ENCODE measurements at regions not wholly inside any gene's neighbourhood (a gene's known extent, or its start where the extent isn't known, plus 50 kb on each side); places are given as distances from the start of the nearest gene placed in this dataset.
A peak's percentile ranks its signal among the peaks of the same experiment; 100 is the strongest.

DNA sequence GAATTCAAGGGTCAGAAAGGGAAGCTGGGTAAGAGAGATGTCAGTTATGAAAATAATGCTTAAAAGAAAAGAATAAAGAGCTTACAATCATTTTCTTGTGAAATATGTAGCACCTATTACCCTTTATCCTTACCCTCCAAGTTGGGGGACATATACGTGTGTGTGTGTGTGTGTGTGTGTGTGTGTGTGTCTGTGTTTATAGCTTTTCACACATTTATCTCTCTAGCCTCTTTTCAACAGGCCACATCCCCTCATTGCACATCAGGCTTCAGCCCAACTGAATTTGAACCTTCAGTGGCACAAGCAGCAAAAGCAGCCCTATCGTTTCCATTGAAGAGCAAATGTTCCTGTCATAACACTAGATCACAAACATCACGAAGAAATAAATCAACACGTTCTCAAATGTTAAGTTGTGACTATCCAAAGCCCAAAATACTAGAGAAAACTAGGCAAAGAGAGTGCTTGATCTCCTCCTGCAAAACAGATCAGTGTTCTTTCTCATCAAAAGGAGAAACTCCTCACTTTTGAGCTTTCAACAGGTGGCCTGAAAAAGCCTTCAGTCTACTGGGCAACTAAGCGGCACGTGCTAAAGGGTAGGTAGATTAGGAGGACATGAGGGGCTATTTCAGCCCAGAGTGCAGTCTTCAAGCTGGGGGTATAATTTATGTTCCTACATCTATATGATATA is 416.4 kb downstream of the EFNA5 start:
- H3K36me3 ChIP-seq (replicated peaks in 1 of 2; ENCODE audit: control insufficient read depth in 1 of 2, insufficient read depth in 2 of 2, low read length in 1 of 2) = no peaks in the 10 kb centered on the region
- H3K27me3 ChIP-seq (ENCODE audit: insufficient read depth) = no peaks in the 10 kb centered on the region
- H3F3A ChIP-seq (replicated peaks; ENCODE audit: insufficient read depth) = no peaks in the 10 kb centered on the region
- no peaks in the 10 kb centered on the region for H3K9me3 ChIP-seq
- TF ChIP-seq JUND (IDR thresholded peaks at IDR 0.05) (no peak), EZH2phosphoT487 (IDR thresholded peaks at IDR 0.05; ENCODE audit: borderline replicate concordance, low read depth) (no peak), GATA2 (CRISPR knock-in tag; IDR thresholded peaks at IDR 0.05) (no peak), RFX5 (IDR thresholded peaks at IDR 0.05; ENCODE audit: low read length) (no peak), POLR2AphosphoS5 (IDR thresholded peaks at IDR 0.05; ENCODE audit: low read depth, low read length) (no peak), MXI1 (IDR thresholded peaks at IDR 0.05; ENCODE audit: low read depth, low read length) (peak; percentile 56; the same call in 1 of the 2 replicates)
- TF ChIP-seq, protein P1, sequence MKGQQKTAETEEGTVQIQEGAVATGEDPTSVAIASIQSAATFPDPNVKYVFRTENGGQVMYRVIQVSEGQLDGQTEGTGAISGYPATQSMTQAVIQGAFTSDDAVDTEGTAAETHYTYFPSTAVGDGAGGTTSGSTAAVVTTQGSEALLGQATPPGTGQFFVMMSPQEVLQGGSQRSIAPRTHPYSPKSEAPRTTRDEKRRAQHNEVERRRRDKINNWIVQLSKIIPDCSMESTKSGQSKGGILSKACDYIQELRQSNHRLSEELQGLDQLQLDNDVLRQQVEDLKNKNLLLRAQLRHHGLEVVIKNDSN (IDR thresholded peaks at IDR 0.05; ENCODE audit: borderline replicate concordance, low read depth) = no peak
- no peak overlapping the region for H3K9ac ChIP-seq
- CTCF ChIA-PET = interaction anchor here (0.9 to 1.2 kb wide), 2 partner anchors 18 to 97 kb away, joined by 3 to 4 read pairs; no protein-coding TSS in a partner anchor
- peaks cover 0 to 8% of the 10 kb centered on the region in 2 experiments; a peak in 1 of 4 replicates for H3K4me1 ChIP-seq (ENCODE audit: control insufficient read depth in 1 of 2, insufficient read depth in 2 of 2, low read depth in 1 of 2, low read length in 1 of 2)
- no peak overlapping the region for H3K4me2 ChIP-seq
- H4K20me1 ChIP-seq (ENCODE audit: insufficient read depth) = no peaks in the 10 kb centered on the region
- POLR2A ChIA-PET = no interaction called here
- no peak overlapping the region for H3K4me3 ChIP-seq (ENCODE audit: low read depth in 2 of 2, low read length in 1 of 2)
- H2AFZ ChIP-seq (ENCODE audit: low read depth) = no peak overlapping the region
- no peak for DNase-seq
- WGBS (ENCODE audit: low lambda C conversion rate) = 65% methylated on average over 4 of the region's 6 CpGs
- H3K79me2 ChIP-seq (ENCODE audit: insufficient read depth) = no peaks in the 10 kb centered on the region
- peak overlapping the region in 1 of 2 experiments; percentile 20; a peak in 1 of 4 replicates for H3K27ac ChIP-seq (ENCODE audit: low read depth in 2 of 2, low read length in 1 of 2)
- H3K9me2 ChIP-seq = no peaks in the 10 kb centered on the region

DNA sequence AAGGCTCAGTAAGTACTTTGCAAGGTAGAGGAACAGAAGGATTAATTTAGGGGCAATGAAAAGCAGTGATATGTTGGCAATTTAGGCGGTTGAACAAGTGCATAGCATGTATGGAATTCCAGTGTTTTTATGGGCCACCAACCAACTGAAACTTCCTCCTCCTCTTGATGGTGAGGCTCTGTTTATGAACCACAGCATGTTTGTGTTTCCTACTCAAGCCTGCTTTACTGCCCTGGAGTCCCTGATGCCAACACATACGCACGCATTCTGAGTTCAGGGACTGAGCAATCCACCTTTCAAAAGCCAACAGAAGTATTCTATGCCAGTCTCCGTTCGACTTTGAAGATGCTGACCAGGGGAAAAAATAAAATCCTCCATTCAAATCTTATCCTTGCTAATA is 417.5 kb downstream of the EFNA5 start:
- no peak overlapping the region for H3K27ac ChIP-seq (ENCODE audit: low read depth in 2 of 2, low read length in 1 of 2)
- no peak overlapping the region for H2AFZ ChIP-seq (ENCODE audit: low read depth)
- DNase-seq = no peak
- no peaks in the 10 kb centered on the region for H4K20me1 ChIP-seq (ENCODE audit: insufficient read depth)
- no peaks in the 10 kb centered on the region for H3F3A ChIP-seq (replicated peaks; ENCODE audit: insufficient read depth)
- H3K36me3 ChIP-seq (replicated peaks in 1 of 2; ENCODE audit: control insufficient read depth in 1 of 2, insufficient read depth in 2 of 2, low read length in 1 of 2) = no peaks in the 10 kb centered on the region
- no peaks in the 10 kb centered on the region for H3K9me2 ChIP-seq
- H3K9me3 ChIP-seq = no peaks in the 10 kb centered on the region
- peaks cover 0 to 8% of the 10 kb centered on the region in 2 experiments; a peak in 1 of 4 replicates for H3K4me1 ChIP-seq (ENCODE audit: control insufficient read depth in 1 of 2, insufficient read depth in 2 of 2, low read depth in 1 of 2, low read length in 1 of 2)
- 92% methylated on average over 5 of the region's 5 CpGs for WGBS (ENCODE audit: low lambda C conversion rate)
- CTCF ChIA-PET = no interaction called here
- H3K4me3 ChIP-seq (ENCODE audit: low read depth in 2 of 2, low read length in 1 of 2) = no peak overlapping the region
- H3K27me3 ChIP-seq (ENCODE audit: insufficient read depth) = no peaks in the 10 kb centered on the region
- POLR2A ChIA-PET = interaction anchor here (0.7 kb wide), 1 partner anchor 133 kb away, joined by 4 read pairs; no protein-coding TSS in a partner anchor
- H3K4me2 ChIP-seq = no peak overlapping the region
- no peak overlapping the region for H3K9ac ChIP-seq
- H3K79me2 ChIP-seq (ENCODE audit: insufficient read depth) = no peaks in the 10 kb centered on the region
- no peak for TF ChIP-seq NFIC (IDR thresholded peaks at IDR 0.05; ENCODE audit: borderline replicate concordance)
- TF ChIP-seq EZH2phosphoT487 (IDR thresholded peaks at IDR 0.05; ENCODE audit: borderline replicate concordance, low read depth) = no peak
- TF ChIP-seq, protein P2, sequence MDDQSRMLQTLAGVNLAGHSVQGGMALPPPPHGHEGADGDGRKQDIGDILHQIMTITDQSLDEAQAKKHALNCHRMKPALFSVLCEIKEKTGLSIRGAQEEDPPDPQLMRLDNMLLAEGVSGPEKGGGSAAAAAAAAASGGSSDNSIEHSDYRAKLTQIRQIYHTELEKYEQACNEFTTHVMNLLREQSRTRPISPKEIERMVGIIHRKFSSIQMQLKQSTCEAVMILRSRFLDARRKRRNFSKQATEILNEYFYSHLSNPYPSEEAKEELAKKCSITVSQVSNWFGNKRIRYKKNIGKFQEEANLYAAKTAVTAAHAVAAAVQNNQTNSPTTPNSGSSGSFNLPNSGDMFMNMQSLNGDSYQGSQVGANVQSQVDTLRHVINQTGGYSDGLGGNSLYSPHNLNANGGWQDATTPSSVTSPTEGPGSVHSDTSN (IDR thresholded peaks at IDR 0.05) = no peak
- no peak for TF ChIP-seq FOXM1 (IDR thresholded peaks at IDR 0.05; ENCODE audit: low read depth)
- TF ChIP-seq, protein P3, sequence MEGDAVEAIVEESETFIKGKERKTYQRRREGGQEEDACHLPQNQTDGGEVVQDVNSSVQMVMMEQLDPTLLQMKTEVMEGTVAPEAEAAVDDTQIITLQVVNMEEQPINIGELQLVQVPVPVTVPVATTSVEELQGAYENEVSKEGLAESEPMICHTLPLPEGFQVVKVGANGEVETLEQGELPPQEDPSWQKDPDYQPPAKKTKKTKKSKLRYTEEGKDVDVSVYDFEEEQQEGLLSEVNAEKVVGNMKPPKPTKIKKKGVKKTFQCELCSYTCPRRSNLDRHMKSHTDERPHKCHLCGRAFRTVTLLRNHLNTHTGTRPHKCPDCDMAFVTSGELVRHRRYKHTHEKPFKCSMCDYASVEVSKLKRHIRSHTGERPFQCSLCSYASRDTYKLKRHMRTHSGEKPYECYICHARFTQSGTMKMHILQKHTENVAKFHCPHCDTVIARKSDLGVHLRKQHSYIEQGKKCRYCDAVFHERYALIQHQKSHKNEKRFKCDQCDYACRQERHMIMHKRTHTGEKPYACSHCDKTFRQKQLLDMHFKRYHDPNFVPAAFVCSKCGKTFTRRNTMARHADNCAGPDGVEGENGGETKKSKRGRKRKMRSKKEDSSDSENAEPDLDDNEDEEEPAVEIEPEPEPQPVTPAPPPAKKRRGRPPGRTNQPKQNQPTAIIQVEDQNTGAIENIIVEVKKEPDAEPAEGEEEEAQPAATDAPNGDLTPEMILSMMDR (IDR thresholded peaks at IDR 0.05) = no peak
- TF ChIP-seq, protein P4, sequence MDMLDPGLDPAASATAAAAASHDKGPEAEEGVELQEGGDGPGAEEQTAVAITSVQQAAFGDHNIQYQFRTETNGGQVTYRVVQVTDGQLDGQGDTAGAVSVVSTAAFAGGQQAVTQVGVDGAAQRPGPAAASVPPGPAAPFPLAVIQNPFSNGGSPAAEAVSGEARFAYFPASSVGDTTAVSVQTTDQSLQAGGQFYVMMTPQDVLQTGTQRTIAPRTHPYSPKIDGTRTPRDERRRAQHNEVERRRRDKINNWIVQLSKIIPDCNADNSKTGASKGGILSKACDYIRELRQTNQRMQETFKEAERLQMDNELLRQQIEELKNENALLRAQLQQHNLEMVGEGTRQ (IDR thresholded peaks at IDR 0.05; ENCODE audit: borderline replicate concordance, low read depth, low read length) = no peak
- no peak for TF ChIP-seq SMC3 (IDR thresholded peaks at IDR 0.05; ENCODE audit: low read depth, low read length)
- TF ChIP-seq RFX5 (IDR thresholded peaks at IDR 0.05; ENCODE audit: low read length) = no peak
- TF ChIP-seq MEF2A (IDR thresholded peaks at IDR 0.05; ENCODE audit: borderline replicate concordance, low read depth) = no peak
- TF ChIP-seq TCF12 (IDR thresholded peaks at IDR 0.05) = no peak
- TF ChIP-seq RXRA (IDR thresholded peaks at IDR 0.05; ENCODE audit: borderline replicate concordance, low read depth) = no peak
- TF ChIP-seq, protein P1 (IDR thresholded peaks at IDR 0.05; ENCODE audit: borderline replicate concordance, low read depth) = no peak
- no peak for TF ChIP-seq FOXJ3 (CRISPR knock-in tag; IDR thresholded peaks at IDR 0.05)
- TF ChIP-seq, protein P5, sequence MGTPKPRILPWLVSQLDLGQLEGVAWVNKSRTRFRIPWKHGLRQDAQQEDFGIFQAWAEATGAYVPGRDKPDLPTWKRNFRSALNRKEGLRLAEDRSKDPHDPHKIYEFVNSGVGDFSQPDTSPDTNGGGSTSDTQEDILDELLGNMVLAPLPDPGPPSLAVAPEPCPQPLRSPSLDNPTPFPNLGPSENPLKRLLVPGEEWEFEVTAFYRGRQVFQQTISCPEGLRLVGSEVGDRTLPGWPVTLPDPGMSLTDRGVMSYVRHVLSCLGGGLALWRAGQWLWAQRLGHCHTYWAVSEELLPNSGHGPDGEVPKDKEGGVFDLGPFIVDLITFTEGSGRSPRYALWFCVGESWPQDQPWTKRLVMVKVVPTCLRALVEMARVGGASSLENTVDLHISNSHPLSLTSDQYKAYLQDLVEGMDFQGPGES (IDR thresholded peaks at IDR 0.05; ENCODE audit: low read depth, low read length) = no peak
- TF ChIP-seq POLR2AphosphoS5 (IDR thresholded peaks at IDR 0.05; ENCODE audit: low read depth, low read length) = no peak
- TF ChIP-seq, protein P6, sequence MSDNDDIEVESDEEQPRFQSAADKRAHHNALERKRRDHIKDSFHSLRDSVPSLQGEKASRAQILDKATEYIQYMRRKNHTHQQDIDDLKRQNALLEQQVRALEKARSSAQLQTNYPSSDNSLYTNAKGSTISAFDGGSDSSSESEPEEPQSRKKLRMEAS (IDR thresholded peaks at IDR 0.05; ENCODE audit: low read depth) = no peak
- TF ChIP-seq NRF1 (IDR thresholded peaks at IDR 0.05; ENCODE audit: low read depth, low read length) = no peak
